ENCODE measurements at regions not wholly inside any gene's neighbourhood (a gene's known extent, or its start where the extent isn't known, plus 50 kb on each side); places are given as distances from the start of the nearest gene placed in this dataset.

- H3K4me3 ChIP-seq (ENCODE audit: low read length) = no peak overlapping the region
- no peak for DNase-seq (ENCODE audit: low read depth)
- TF ChIP-seq CTCF (conservative IDR thresholded peaks at IDR 0.05; ENCODE audit: low read depth, low read length) = no peak
Observed at GRCh38 chr1:224524679-224525078, 90.1 kb upstream of the WDR26 start.

- no peak overlapping the region for H3K4me3 ChIP-seq (ENCODE audit: low read length)
- no peak for DNase-seq (ENCODE audit: low read depth)
- TF ChIP-seq CTCF (conservative IDR thresholded peaks at IDR 0.05; ENCODE audit: low read depth, low read length) = no peak
Observed at GRCh38 chr1:224525411-224526040, 90.6 kb upstream of the CNIH3 start.

- no peak overlapping the region for H3K4me3 ChIP-seq (ENCODE audit: low read length)
- peak; percentile 60 for DNase-seq (ENCODE audit: low read depth)
- TF ChIP-seq CTCF (conservative IDR thresholded peaks at IDR 0.05; ENCODE audit: low read depth, low read length) = no peak
Observed at GRCh38 chr1:224526771-224527170, 89.3 kb upstream of the CNIH3 start.

- H3K4me3 ChIP-seq (ENCODE audit: low read length) = no peak overlapping the region
- DNase-seq (ENCODE audit: low read depth) = peak; percentile 58
- TF ChIP-seq CTCF (conservative IDR thresholded peaks at IDR 0.05; ENCODE audit: low read depth, low read length) = no peak
Observed at GRCh38 chr1:224528900-224529299, 87.2 kb upstream of the CNIH3 start.

DNA sequence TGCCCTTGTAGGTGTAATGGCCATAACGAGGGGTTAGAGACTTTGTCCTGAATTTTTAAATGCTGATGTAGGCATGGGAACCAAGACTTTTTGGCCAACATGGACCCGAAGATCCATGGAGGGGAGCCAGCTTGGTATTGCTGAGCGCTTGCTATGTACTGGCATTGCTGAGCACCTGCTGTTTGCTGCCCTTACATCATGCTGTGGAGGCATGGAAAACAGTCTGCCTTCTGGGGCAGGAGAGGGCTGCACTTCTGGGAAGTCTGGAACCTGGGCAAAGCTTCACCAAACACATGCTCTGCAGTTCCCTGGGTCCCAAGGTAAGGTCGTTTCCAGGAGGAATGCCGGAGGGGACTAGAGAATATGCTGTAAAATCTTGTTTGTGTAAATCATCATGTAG lies 86.3 kb upstream of the CNIH3 start:
- DNase-seq (ENCODE audit: low read depth) = no peak
- TF ChIP-seq CTCF (conservative IDR thresholded peaks at IDR 0.05; ENCODE audit: low read depth, low read length) = no peak
- H3K4me3 ChIP-seq (ENCODE audit: low read length) = no peak overlapping the region

DNA sequence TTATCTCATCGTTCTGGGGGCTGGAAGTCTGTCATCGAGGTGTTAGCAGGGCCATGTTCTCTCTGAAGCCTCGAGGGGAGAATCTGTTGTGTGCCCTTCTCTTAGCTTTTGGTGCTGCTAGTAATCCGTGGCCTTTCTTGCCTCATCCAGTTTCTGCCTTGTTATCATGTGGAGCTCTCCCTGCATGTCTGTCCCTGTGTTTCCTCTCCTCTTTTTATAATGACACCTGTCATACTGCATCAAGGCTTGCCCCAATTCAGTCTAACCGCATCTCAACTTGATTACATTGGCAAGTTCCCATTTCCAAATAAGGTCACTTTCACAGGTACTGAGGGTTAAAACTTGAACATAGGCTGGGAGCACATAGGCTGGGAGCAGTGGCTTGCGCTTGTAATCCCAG lies 82.6 kb upstream of the CNIH3 start:
- no peak overlapping the region for H3K4me3 ChIP-seq (ENCODE audit: low read length)
- DNase-seq (ENCODE audit: low read depth) = no peak
- TF ChIP-seq CTCF (conservative IDR thresholded peaks at IDR 0.05; ENCODE audit: low read depth, low read length) = no peak

DNA sequence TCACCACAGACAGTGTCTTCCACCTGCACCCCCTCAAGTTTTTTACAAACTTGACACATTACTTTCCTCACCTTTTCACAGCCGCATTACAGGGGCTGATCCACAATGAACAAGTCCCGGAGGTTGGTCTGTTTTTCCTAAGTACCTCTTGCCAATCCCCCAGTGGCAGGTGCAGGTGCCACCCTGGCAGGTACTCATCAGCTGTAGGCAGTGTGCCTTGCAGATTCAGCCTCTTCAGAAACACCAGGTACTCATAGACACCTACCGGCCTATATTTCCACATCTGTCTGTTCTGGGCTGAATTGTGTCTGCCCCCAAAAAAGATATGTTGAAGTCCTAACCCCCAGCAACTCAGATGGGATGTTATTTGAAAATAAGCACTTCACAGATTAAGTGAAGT lies 81.4 kb upstream of the CNIH3 start:
- no peak overlapping the region for H3K4me3 ChIP-seq (ENCODE audit: low read length)
- no peak for TF ChIP-seq CTCF (conservative IDR thresholded peaks at IDR 0.05; ENCODE audit: low read depth, low read length)
- DNase-seq (ENCODE audit: low read depth) = no peak

All from retinal pigment epithelial cell (primary cell).